ENCODE measurements at regions not wholly inside any gene's neighbourhood (a gene's known extent, or its start where the extent isn't known, plus 50 kb on each side); places are given as distances from the start of the nearest gene placed in this dataset.
"Not testable (repeated sequence)": the region's sequence is repeated elsewhere in the genome, so short reads cannot be mapped to it uniquely, and the experiment has no call there.

- Histone ChIP-seq H3K9me3 (ENCODE audit: control insufficient read depth, low read length) (no peaks in the 10 kb centered on the region), H3K4me3 (ENCODE audit: low read length) (no peak overlapping the region), H3K36me3 (ENCODE audit: control insufficient read depth, insufficient read depth, low read length, severe bottlenecking) (no peaks in the 10 kb centered on the region), H3K27me3 (replicated peaks; ENCODE audit: control insufficient read depth, insufficient read depth, low read length) (no peaks in the 10 kb centered on the region), H3K4me1 (ENCODE audit: control insufficient read depth, insufficient read depth, low read length) (peaks cover 11% of the 10 kb centered on the region), H3K9ac (ENCODE audit: low read length) (no peak overlapping the region)
- peak; percentile 24 for DNase-seq (ENCODE audit: low read depth)
These were observed 199.0 kb upstream of the DDX53 start for GRCh38 chrX:22800806-22801205.

GRCh38 chrX:22803353-22803752 is 196.4 kb upstream of the DDX53 start:
- Histone ChIP-seq H3K4me1 (ENCODE audit: control insufficient read depth, insufficient read depth, low read length) (peaks cover 11% of the 10 kb centered on the region), H3K9me3 (ENCODE audit: control insufficient read depth, low read length) (no peaks in the 10 kb centered on the region), H3K9ac (ENCODE audit: low read length) (no peak overlapping the region), H3K27me3 (replicated peaks; ENCODE audit: control insufficient read depth, insufficient read depth, low read length) (no peaks in the 10 kb centered on the region), H3K4me3 (ENCODE audit: low read length) (no peak overlapping the region), H3K36me3 (ENCODE audit: control insufficient read depth, insufficient read depth, low read length, severe bottlenecking) (no peaks in the 10 kb centered on the region)
- DNase-seq (ENCODE audit: low read depth) = no peak

GRCh38 chrX:22810876-22811275 is 188.9 kb upstream of the DDX53 start:
- H3K4me3 ChIP-seq (ENCODE audit: low read length) = no peak overlapping the region
- H3K36me3 ChIP-seq (ENCODE audit: control insufficient read depth, insufficient read depth, low read length, severe bottlenecking) = no peaks in the 10 kb centered on the region
- no peak overlapping the region for H3K9ac ChIP-seq (ENCODE audit: low read length)
- no peaks in the 10 kb centered on the region for H3K9me3 ChIP-seq (ENCODE audit: control insufficient read depth, low read length)
- no peak for DNase-seq (ENCODE audit: low read depth)
- H3K27me3 ChIP-seq (replicated peaks; ENCODE audit: control insufficient read depth, insufficient read depth, low read length) = no peaks in the 10 kb centered on the region
- no peaks in the 10 kb centered on the region for H3K4me1 ChIP-seq (ENCODE audit: control insufficient read depth, insufficient read depth, low read length)

GRCh38 chrX:22818061-22818460 is 181.7 kb upstream of the DDX53 start:
- no peak overlapping the region for H3K4me3 ChIP-seq (ENCODE audit: low read length)
- H3K4me1 ChIP-seq (ENCODE audit: control insufficient read depth, insufficient read depth, low read length) = no peaks in the 10 kb centered on the region
- H3K9ac ChIP-seq (ENCODE audit: low read length) = no peak overlapping the region
- DNase-seq (ENCODE audit: low read depth) = peak; percentile 7
- no peaks in the 10 kb centered on the region for H3K36me3 ChIP-seq (ENCODE audit: control insufficient read depth, insufficient read depth, low read length, severe bottlenecking)
- H3K27me3 ChIP-seq (replicated peaks; ENCODE audit: control insufficient read depth, insufficient read depth, low read length) = no peaks in the 10 kb centered on the region
- no peaks in the 10 kb centered on the region for H3K9me3 ChIP-seq (ENCODE audit: control insufficient read depth, low read length)

GRCh38 chrX:22855693-22856092 is 144.1 kb upstream of the DDX53 start:
- H3K36me3 ChIP-seq (ENCODE audit: control insufficient read depth, insufficient read depth, low read length, severe bottlenecking) = no peaks in the 10 kb centered on the region
- H3K4me3 ChIP-seq (ENCODE audit: low read length) = no peak overlapping the region
- H3K9ac ChIP-seq (ENCODE audit: low read length) = no peak overlapping the region
- H3K9me3 ChIP-seq (ENCODE audit: control insufficient read depth, low read length) = no peaks in the 10 kb centered on the region
- no peaks in the 10 kb centered on the region for H3K27me3 ChIP-seq (replicated peaks; ENCODE audit: control insufficient read depth, insufficient read depth, low read length)
- no peaks in the 10 kb centered on the region for H3K4me1 ChIP-seq (ENCODE audit: control insufficient read depth, insufficient read depth, low read length)
- DNase-seq (ENCODE audit: low read depth) = no peak

- Histone ChIP-seq H3K4me1 (ENCODE audit: control insufficient read depth, insufficient read depth, low read length) (no peaks in the 10 kb centered on the region), H3K36me3 (ENCODE audit: control insufficient read depth, insufficient read depth, low read length, severe bottlenecking) (no peaks in the 10 kb centered on the region), H3K27me3 (replicated peaks; ENCODE audit: control insufficient read depth, insufficient read depth, low read length) (no peaks in the 10 kb centered on the region), H3K9ac (ENCODE audit: low read length) (no peak overlapping the region), H3K9me3 (ENCODE audit: control insufficient read depth, low read length) (no peaks in the 10 kb centered on the region), H3K4me3 (ENCODE audit: low read length) (no peak overlapping the region)
- DNase-seq (ENCODE audit: low read depth) = no peak
These were observed 140.1 kb upstream of the DDX53 start for GRCh38 chrX:22859642-22860041.

- not testable (repeated sequence) for H3K36me3 ChIP-seq (ENCODE audit: control insufficient read depth, insufficient read depth, low read length, severe bottlenecking); H3K27me3 ChIP-seq (replicated peaks; ENCODE audit: control insufficient read depth, insufficient read depth, low read length); DNase-seq (ENCODE audit: low read depth); H3K4me1 ChIP-seq (ENCODE audit: control insufficient read depth, insufficient read depth, low read length); H3K4me3 ChIP-seq (ENCODE audit: low read length); H3K9ac ChIP-seq (ENCODE audit: low read length); H3K9me3 ChIP-seq (ENCODE audit: control insufficient read depth, low read length)
These were observed 133.0 kb upstream of the DDX53 start for GRCh38 chrX:22866801-22867200.

- H3K9ac ChIP-seq (ENCODE audit: low read length) = no peak overlapping the region
- no peak overlapping the region for H3K4me3 ChIP-seq (ENCODE audit: low read length)
- no peaks in the 10 kb centered on the region for H3K36me3 ChIP-seq (ENCODE audit: control insufficient read depth, insufficient read depth, low read length, severe bottlenecking)
- H3K4me1 ChIP-seq (ENCODE audit: control insufficient read depth, insufficient read depth, low read length) = no peaks in the 10 kb centered on the region
- peaks cover 3% of the 10 kb centered on the region for H3K27me3 ChIP-seq (replicated peaks; ENCODE audit: control insufficient read depth, insufficient read depth, low read length)
- no peak for DNase-seq (ENCODE audit: low read depth)
- no peaks in the 10 kb centered on the region for H3K9me3 ChIP-seq (ENCODE audit: control insufficient read depth, low read length)
These were observed 117.2 kb upstream of the DDX53 start for GRCh38 chrX:22882543-22882942.

- Histone ChIP-seq H3K4me1 (ENCODE audit: control insufficient read depth, insufficient read depth, low read length) (no peaks in the 10 kb centered on the region), H3K9ac (ENCODE audit: low read length) (no peak overlapping the region), H3K36me3 (ENCODE audit: control insufficient read depth, insufficient read depth, low read length, severe bottlenecking) (no peaks in the 10 kb centered on the region), H3K9me3 (ENCODE audit: control insufficient read depth, low read length) (no peaks in the 10 kb centered on the region), H3K27me3 (replicated peaks; ENCODE audit: control insufficient read depth, insufficient read depth, low read length) (peaks cover 3% of the 10 kb centered on the region), H3K4me3 (ENCODE audit: low read length) (no peak overlapping the region)
- no peak for DNase-seq (ENCODE audit: low read depth)
These were observed 109.9 kb upstream of the DDX53 start for GRCh38 chrX:22889819-22890218.

GRCh38 chrX:22912616-22913015 is 87.1 kb upstream of the DDX53 start:
- no peaks in the 10 kb centered on the region for H3K36me3 ChIP-seq (ENCODE audit: control insufficient read depth, insufficient read depth, low read length, severe bottlenecking)
- H3K27me3 ChIP-seq (replicated peaks; ENCODE audit: control insufficient read depth, insufficient read depth, low read length) = no peaks in the 10 kb centered on the region
- H3K4me3 ChIP-seq (ENCODE audit: low read length) = no peak overlapping the region
- no peaks in the 10 kb centered on the region for H3K9me3 ChIP-seq (ENCODE audit: control insufficient read depth, low read length)
- H3K4me1 ChIP-seq (ENCODE audit: control insufficient read depth, insufficient read depth, low read length) = no peaks in the 10 kb centered on the region
- H3K9ac ChIP-seq (ENCODE audit: low read length) = no peak overlapping the region
- no peak for DNase-seq (ENCODE audit: low read depth)

- H3K9me3 ChIP-seq (ENCODE audit: control insufficient read depth, low read length) = no peaks in the 10 kb centered on the region
- peaks cover 3% of the 10 kb centered on the region for H3K27me3 ChIP-seq (replicated peaks; ENCODE audit: control insufficient read depth, insufficient read depth, low read length)
- H3K4me3 ChIP-seq (ENCODE audit: low read length) = no peak overlapping the region
- no peaks in the 10 kb centered on the region for H3K36me3 ChIP-seq (ENCODE audit: control insufficient read depth, insufficient read depth, low read length, severe bottlenecking)
- H3K9ac ChIP-seq (ENCODE audit: low read length) = no peak overlapping the region
- DNase-seq (ENCODE audit: low read depth) = peak; percentile 30
- no peaks in the 10 kb centered on the region for H3K4me1 ChIP-seq (ENCODE audit: control insufficient read depth, insufficient read depth, low read length)
These were observed 76.8 kb upstream of the DDX53 start for GRCh38 chrX:22922961-22923360.

- H3K27me3 ChIP-seq (replicated peaks; ENCODE audit: control insufficient read depth, insufficient read depth, low read length) = peaks cover 3% of the 10 kb centered on the region
- H3K4me3 ChIP-seq (ENCODE audit: low read length) = no peak overlapping the region
- no peak overlapping the region for H3K9ac ChIP-seq (ENCODE audit: low read length)
- DNase-seq (ENCODE audit: low read depth) = no peak
- H3K9me3 ChIP-seq (ENCODE audit: control insufficient read depth, low read length) = no peaks in the 10 kb centered on the region
- no peaks in the 10 kb centered on the region for H3K36me3 ChIP-seq (ENCODE audit: control insufficient read depth, insufficient read depth, low read length, severe bottlenecking)
- no peaks in the 10 kb centered on the region for H3K4me1 ChIP-seq (ENCODE audit: control insufficient read depth, insufficient read depth, low read length)
These were observed 65.1 kb upstream of the DDX53 start for GRCh38 chrX:22934640-22935039.

Data from adipocyte (in vitro differentiated cells).